MM.1S (cell line): ENCODE measurements at regions not wholly inside any gene's neighbourhood (a gene's known extent, or its start where the extent isn't known, plus 50 kb on each side); places are given as distances from the start of the nearest gene placed in this dataset.

Experiments
- DNase-seq: peaks from one replicate; pipeline ENCODE4 v3.0.0-alpha.2; 2015
- H2AFZ ChIP-seq: fragments of 300-600 bp; sonication (generic); 2 replicates; pipeline ENCODE4 v1.6.0; 2016; ENCODE audit warnings: antibody characterized with exemption, low read length
- H3F3A ChIP-seq: fragments of 300-600 bp; sonication (generic); 2 replicates; pipeline ENCODE4 v1.6.1; 2016; ENCODE audit warnings: mild to moderate bottlenecking, antibody characterized with exemption, low read length, moderate library complexity, mixed read lengths; ENCODE audit not compliant: insufficient read depth
- H3K27ac ChIP-seq: fragments of 300-600 bp; sonication (generic); 2 replicates; pipeline ENCODE4 v1.5.1; 2016; ENCODE audit warnings: mild to moderate bottlenecking, low read length
- H3K27me3 ChIP-seq: fragments of 300-600 bp; sonication (generic); replicated peaks from 2 replicates; pipeline ENCODE4 v1.6.0; 2016; ENCODE audit warnings: low read length; ENCODE audit not compliant: insufficient read depth
- H3K36me3 ChIP-seq: fragments of 300-600 bp; sonication (generic); replicated peaks from 2 replicates; pipeline ENCODE4 v1.6.1; 2016; ENCODE audit warnings: mild to moderate bottlenecking, low read length, mixed read lengths; ENCODE audit not compliant: insufficient read depth
- H3K4me1 ChIP-seq: fragments of 300-600 bp; sonication (generic); 2 replicates; pipeline ENCODE4 v1.6.1; 2016; ENCODE audit warnings: low read length, mixed read lengths
- H3K4me2 ChIP-seq: fragments of 300-600 bp; sonication (generic); 2 replicates; pipeline ENCODE4 v1.6.0; 2016; ENCODE audit warnings: low read depth, low read length
- H3K4me3 ChIP-seq: fragments of 300-600 bp; sonication (generic); 2 replicates; pipeline ENCODE4 v1.5.1; 2016; ENCODE audit warnings: low read length, mixed read lengths
- H3K79me2 ChIP-seq: fragments of 300-600 bp; sonication (generic); 2 replicates; pipeline ENCODE4 v1.6.1; 2016; ENCODE audit warnings: mixed run types, low read length, mixed read lengths
- H3K9ac ChIP-seq: fragments of 300-600 bp; sonication (generic); 2 replicates; pipeline ENCODE4 v1.6.1; 2016; ENCODE audit warnings: low read length, mixed read lengths
- H3K9me2 ChIP-seq: fragments of 300-600 bp; sonication (generic); replicated peaks from 2 replicates; pipeline ENCODE4 v1.6.1; 2016; ENCODE audit warnings: mild to moderate bottlenecking, low read length, mixed read lengths; ENCODE audit not compliant: insufficient read depth
- H3K9me3 ChIP-seq: fragments of 300-600 bp; sonication (generic); replicated peaks from 2 replicates; pipeline ENCODE4 v1.6.1; 2016; ENCODE audit warnings: mild to moderate bottlenecking, low read length, mixed read lengths; ENCODE audit not compliant: insufficient read depth
- H4K20me1 ChIP-seq: fragments of 300-600 bp; sonication (generic); 2 replicates; pipeline ENCODE4 v1.6.1; 2016; ENCODE audit warnings: mild to moderate bottlenecking, low read length, moderate library complexity, mixed read lengths; ENCODE audit not compliant: insufficient read depth
- CTCF ChIP-seq: fragments of 300-600 bp; sonication (generic); IDR thresholded peaks from 2 replicates; pipeline ENCODE4 v1.5.1; 2016; ENCODE audit warnings: antibody characterized with exemption, low read length, mixed read lengths
- EZH2 ChIP-seq: fragments of 300-600 bp; sonication (generic); optimal IDR thresholded peaks from 2 replicates; pipeline ENCODE3; 2017; ENCODE audit warnings: low read depth, mild to moderate bottlenecking, antibody characterized with exemption, low read length, mixed read lengths
- EZH2phosphoT487 ChIP-seq: fragments of 300-600 bp; sonication (generic); IDR thresholded peaks from 2 replicates; pipeline ENCODE4 v1.6.1; 2018; ENCODE audit warnings: antibody characterized with exemption, low read length

GRCh38 chr5:121285801-121286521 is 565.7 kb upstream of the FTMT start:
- Histone ChIP-seq H3K9ac (no peak overlapping the region), H3K4me2 (no peak overlapping the region), H3K27ac (no peak overlapping the region), H2AFZ (no peak overlapping the region), H4K20me1 (no peaks in the 10 kb centered on the region), H3F3A (no peaks in the 10 kb centered on the region), H3K36me3 (no peaks in the 10 kb centered on the region), H3K4me1 (no peaks in the 10 kb centered on the region), H3K79me2 (no peaks in the 10 kb centered on the region), H3K9me2 (no peaks in the 10 kb centered on the region), H3K9me3 (no peaks in the 10 kb centered on the region), H3K27me3 (no peaks in the 10 kb centered on the region), H3K4me3 (no peak overlapping the region)
- TF ChIP-seq EZH2, result no peak
- TF ChIP-seq EZH2phosphoT487, result no peak
- TF ChIP-seq CTCF, result no peak
- no peak for DNase-seq

- H3K9me3 ChIP-seq, result no peaks in the 10 kb centered on the region
- no peaks in the 10 kb centered on the region for H3F3A ChIP-seq
- H3K4me2 ChIP-seq, result no peak overlapping the region
- H3K36me3 ChIP-seq, result no peaks in the 10 kb centered on the region
- no peaks in the 10 kb centered on the region for H4K20me1 ChIP-seq
- DNase-seq, result no peak
- H3K27ac ChIP-seq, result no peak overlapping the region
- H3K4me1 ChIP-seq, result no peaks in the 10 kb centered on the region
- H3K27me3 ChIP-seq, result no peaks in the 10 kb centered on the region
- no peak overlapping the region for H3K4me3 ChIP-seq
- H2AFZ ChIP-seq, result no peak overlapping the region
- no peaks in the 10 kb centered on the region for H3K9me2 ChIP-seq
- TF ChIP-seq EZH2, result no peak
- no peak for TF ChIP-seq CTCF
- TF ChIP-seq EZH2phosphoT487, result no peak
- no peaks in the 10 kb centered on the region for H3K79me2 ChIP-seq
- H3K9ac ChIP-seq, result no peak overlapping the region
These were observed 562.9 kb upstream of the FTMT start for GRCh38 chr5:121288781-121289180.

- no peak overlapping the region for H2AFZ ChIP-seq
These were observed 559.0 kb upstream of the FTMT start for GRCh38 chr5:121292664-121293063.

More at GRCh38 chr5:121292664-121293063, 559.0 kb upstream of the FTMT start:
- Histone ChIP-seq H3K9me2 (no peaks in the 10 kb centered on the region; the same call in 1 of the 2 replicates), H3K4me3 (no peak overlapping the region), H3K4me2 (no peak overlapping the region), H3K79me2 (no peaks in the 10 kb centered on the region), H3K9ac (no peak overlapping the region), H3K9me3 (no peaks in the 10 kb centered on the region), H3K27ac (no peak overlapping the region), H3K4me1 (no peaks in the 10 kb centered on the region), H3F3A (no peaks in the 10 kb centered on the region), H4K20me1 (no peaks in the 10 kb centered on the region), H3K36me3 (no peaks in the 10 kb centered on the region), H3K27me3 (no peaks in the 10 kb centered on the region)
- no peak for DNase-seq
- TF ChIP-seq EZH2phosphoT487 (no peak), CTCF (no peak), EZH2 (no peak)
